IMR-90 (cell line): ENCODE measurements at regions not wholly inside any gene's neighbourhood (a gene's known extent, or its start where the extent isn't known, plus 50 kb on each side); places are given as distances from the start of the nearest gene placed in this dataset.

Experiments used
- ATAC-seq: fragments of 200-7000 bp; cut with Tn5 transposase; 2 replicates; pipeline ENCODE4 v1.9.1; 2020; ENCODE audit warnings: low read depth, mild to moderate bottlenecking, moderate library complexity
- BruUV-seq: library from RNA; stranded (reverse); fragments of 400-500 nt; replicated peaks from 2 replicates; lab custom pipeline; 2021; lab: Mats Ljungman, UMichigan
- CTCF ChIA-PET: fragments of 300-600 bp; formaldehyde crosslinking; extraction: SDS; loops from one replicate; lab custom pipeline; 2021; ENCODE audit warnings: antibody characterized with exemption; lab: Yijun Ruan, JAX
- POLR2A ChIA-PET: fragments of 300-600 bp; sonication (Branson Sonifier 250); formaldehyde crosslinking; loops from one replicate; lab custom pipeline; 2022; ENCODE audit warnings: antibody characterized with exemption; ENCODE audit not compliant: unreplicated experiment; lab: Charles Lee
- DNase-seq: peaks from one replicate; pipeline ENCODE4 v3.0.0; 2013
- H2AFZ ChIP-seq: replicated peaks from 2 replicates; pipeline ENCODE3; 2013; ENCODE audit warnings: low read length, mild to moderate bottlenecking; ENCODE audit not compliant: poor library complexity
- H2AK5ac ChIP-seq: 2 replicates; pipeline ENCODE4 v1.6.1; 2013; ENCODE audit warnings: low read depth, low read length, inconsistent platforms
- H2AK9ac ChIP-seq: replicated peaks from 2 replicates; pipeline ENCODE3; 2013; ENCODE audit warnings: mild to moderate bottlenecking, low read depth, low read length, moderate library complexity; ENCODE audit not compliant: poor library complexity
- H2BK120ac ChIP-seq: 2 replicates; pipeline ENCODE4 v1.6.1; 2013; ENCODE audit warnings: low read depth, low read length, inconsistent platforms
- H2BK15ac ChIP-seq: 3 replicates; pipeline ENCODE4 v1.6.1; 2013; ENCODE audit warnings: low read depth, low read length, inconsistent platforms
- H2BK20ac ChIP-seq: 2 replicates; pipeline ENCODE4 v1.6.1; 2013; ENCODE audit warnings: low read depth, mild to moderate bottlenecking, inconsistent platforms, low read length, moderate library complexity
- H2BK5ac ChIP-seq: 2 replicates; pipeline ENCODE4 v1.6.1; 2013; ENCODE audit warnings: mild to moderate bottlenecking, low read depth, low read length, inconsistent platforms; ENCODE audit not compliant: poor library complexity, severe bottlenecking
- H3K14ac ChIP-seq: replicated peaks from 2 replicates; pipeline ENCODE4 v1.6.1; 2013; ENCODE audit warnings: low read depth, low read length, inconsistent platforms
- H3K18ac ChIP-seq: 2 replicates; pipeline ENCODE4 v1.6.1; 2013; ENCODE audit warnings: low read depth, low read length, control low read depth
- H3K23ac ChIP-seq: 2 replicates; pipeline ENCODE4 v1.6.1; 2013; ENCODE audit warnings: low read depth, low read length, inconsistent platforms
- H3K27ac ChIP-seq: 2 replicates; pipeline ENCODE4 v1.5.1; 2013; ENCODE audit warnings: mild to moderate bottlenecking, control low read depth, low read length; ENCODE audit not compliant: insufficient read depth
- H3K27me3 ChIP-seq: 2 replicates; pipeline ENCODE4 v1.6.1; 2013; ENCODE audit warnings: low read length; ENCODE audit not compliant: control insufficient read depth, insufficient read depth
- H3K36me3 ChIP-seq: 2 replicates; pipeline ENCODE4 v1.6.1; 2013; ENCODE audit warnings: low read length, mixed read lengths; ENCODE audit not compliant: control insufficient read depth, insufficient read depth
- H3K4ac ChIP-seq: 2 replicates; pipeline ENCODE4 v1.6.1; 2013; ENCODE audit warnings: low read depth, low read length, inconsistent platforms
- H3K4me1 ChIP-seq: 2 replicates; pipeline ENCODE4 v1.6.1; 2013; ENCODE audit warnings: low read length, mixed read lengths; ENCODE audit not compliant: control insufficient read depth, insufficient read depth
- H3K4me2 ChIP-seq: 2 replicates; pipeline ENCODE4 v1.6.1; 2013; ENCODE audit warnings: low read depth, mild to moderate bottlenecking, control low read depth, low read length, moderate library complexity
- H3K4me3 ChIP-seq: 2 replicates; pipeline ENCODE4 v1.5.1; 2013; ENCODE audit warnings: low read depth, mild to moderate bottlenecking, control low read depth, low read length, moderate library complexity; ENCODE audit not compliant: insufficient read depth
- H3K56ac ChIP-seq: 2 replicates; pipeline ENCODE4 v1.6.1; 2013; ENCODE audit warnings: low read length, inconsistent platforms; ENCODE audit not compliant: insufficient read depth; ENCODE audit errors: extremely low read depth
- H3K79me1 ChIP-seq, 2 experiments: 2 replicates each; pipeline ENCODE4 v1.6.1; 2013; ENCODE audit warnings: low read length in 2 of 2, inconsistent platforms in 1 of 2, low read depth in 1 of 2
- H3K9ac ChIP-seq: 2 replicates; pipeline ENCODE4 v1.6.1; 2013; ENCODE audit warnings: low read depth, low read length, control low read depth
- H3K9me1 ChIP-seq: 2 replicates; pipeline ENCODE4 v1.6.1; 2013; ENCODE audit warnings: low read length, inconsistent platforms; ENCODE audit not compliant: insufficient read depth
- H3K9me3 ChIP-seq: 2 replicates; pipeline ENCODE4 v1.6.1; 2013; ENCODE audit warnings: low read length; ENCODE audit not compliant: control insufficient read depth, insufficient read depth
- H4K20me1 ChIP-seq: 2 replicates; pipeline ENCODE4 v1.6.1; 2013; ENCODE audit warnings: low read length, inconsistent platforms; ENCODE audit not compliant: insufficient read depth
- H4K5ac ChIP-seq: 2 replicates; pipeline ENCODE4 v1.6.1; 2013; ENCODE audit warnings: mild to moderate bottlenecking, low read depth, low read length, control low read depth
- H4K8ac ChIP-seq, 2 experiments: 2 replicates each; pipeline ENCODE4 v1.6.1; 2013; ENCODE audit warnings: low read depth in 2 of 2, low read length in 2 of 2, control low read depth in 1 of 2, inconsistent platforms in 1 of 2
- H4K91ac ChIP-seq: 2 replicates; pipeline ENCODE4 v1.6.1; 2013; ENCODE audit warnings: low read depth, low read length, inconsistent platforms; ENCODE audit not compliant: insufficient read depth
- BHLHE40 ChIP-seq: fragments of 150-350 bp; IDR thresholded peaks from 2 replicates; pipeline ENCODE4 v1.6.1; 2016; ENCODE audit warnings: mild to moderate bottlenecking, low read depth, low read length
- CTCF ChIP-seq: conservative IDR thresholded peaks from 2 replicates; pipeline ENCODE4 v1.5.1; 2012; ENCODE audit warnings: mild to moderate bottlenecking, low read depth, low read length, improper control_type of control experiment
- ELK1 ChIP-seq: fragments of 150-350 bp; IDR thresholded peaks from 2 replicates; pipeline ENCODE4 v1.6.1; 2016; ENCODE audit warnings: low read depth, mild to moderate bottlenecking, low read length, moderate library complexity, borderline replicate concordance
- NFE2L2 ChIP-seq: fragments of 150-350 bp; IDR thresholded peaks from 2 replicates; pipeline ENCODE4 v1.6.1; 2016; ENCODE audit warnings: low read depth, mild to moderate bottlenecking, low read length
- dilution Hi-C: fragments of 300-500 bp; cut with HindIII; formaldehyde crosslinking; loops from one replicate; pipeline ENCODE4 v1.14.3; 2018; ENCODE audit warnings: low sequenced_read_pairs; ENCODE audit not compliant: unreplicated experiment
- in situ Hi-C: fragments of 300-500 bp; cut with MboI; formaldehyde crosslinking; loops from 3 replicates; pipeline ENCODE4 v1.14.3; 2019; ENCODE audit warnings: low sequenced_read_pairs, inconsistent platforms, mixed read lengths
- intact Hi-C: fragments of 100-400 bp; cut with micrococcal nuclease; formaldehyde crosslinking; loops from 2 replicates; pipeline ENCODE4 v1.10.0; 2022

GRCh38 chr4:66216252-66216651 is 546.0 kb upstream of the EPHA5 start:
- peaks cover 1% of the 10 kb centered on the region; the same call in 1 of the 2 replicates for H3K9me3 ChIP-seq
- no peak overlapping the region for H4K91ac ChIP-seq
- no peak for ATAC-seq
- no peak overlapping the region for H2AFZ ChIP-seq
- no peak overlapping the region for H3K4me2 ChIP-seq
- POLR2A ChIA-PET = no interaction called here
- no peak overlapping the region for H3K4me3 ChIP-seq
- H4K8ac ChIP-seq = no peak overlapping the region
- TF ChIP-seq CTCF (no peak), NFE2L2 (no peak), BHLHE40 (no peak), ELK1 (no peak)
- no peak overlapping the region for H4K5ac ChIP-seq
- H3K23ac ChIP-seq = no peak overlapping the region
- H3K4me1 ChIP-seq = no peaks in the 10 kb centered on the region
- H2AK5ac ChIP-seq = no peak overlapping the region
- H3K27ac ChIP-seq = no peak overlapping the region
- CTCF ChIA-PET = no interaction called here
- intact Hi-C loops = no loop called here
- no peak overlapping the region for H3K9ac ChIP-seq
- no peak for DNase-seq
- H4K20me1 ChIP-seq = no peaks in the 10 kb centered on the region
- no peak overlapping the region for H3K4ac ChIP-seq
- H3K56ac ChIP-seq = no peak overlapping the region
- no peak overlapping the region for H3K14ac ChIP-seq
- no peak overlapping the region for H3K18ac ChIP-seq
- H2BK15ac ChIP-seq = no peak overlapping the region
- no TSS peak for BruUV-seq
- H3K9me1 ChIP-seq = no peaks in the 10 kb centered on the region
- no peaks in the 10 kb centered on the region for H3K79me1 ChIP-seq
- dilution Hi-C loops = no loop called here
- no peaks in the 10 kb centered on the region for H3K27me3 ChIP-seq
- no peak overlapping the region for H2BK20ac ChIP-seq
- no peak overlapping the region for H2BK120ac ChIP-seq
- H2AK9ac ChIP-seq = no peak overlapping the region
- no peaks in the 10 kb centered on the region for H3K36me3 ChIP-seq
- in situ Hi-C loops = no loop called here
- no peak overlapping the region for H2BK5ac ChIP-seq
